ENCODE measurements at regions not wholly inside any gene's neighbourhood (a gene's known extent, or its start where the extent isn't known, plus 50 kb on each side); places are given as distances from the start of the nearest gene placed in this dataset.
"Not testable (repeated sequence)": the region's sequence is repeated elsewhere in the genome, so short reads cannot be mapped to it uniquely, and the experiment has no call there.

DNA sequence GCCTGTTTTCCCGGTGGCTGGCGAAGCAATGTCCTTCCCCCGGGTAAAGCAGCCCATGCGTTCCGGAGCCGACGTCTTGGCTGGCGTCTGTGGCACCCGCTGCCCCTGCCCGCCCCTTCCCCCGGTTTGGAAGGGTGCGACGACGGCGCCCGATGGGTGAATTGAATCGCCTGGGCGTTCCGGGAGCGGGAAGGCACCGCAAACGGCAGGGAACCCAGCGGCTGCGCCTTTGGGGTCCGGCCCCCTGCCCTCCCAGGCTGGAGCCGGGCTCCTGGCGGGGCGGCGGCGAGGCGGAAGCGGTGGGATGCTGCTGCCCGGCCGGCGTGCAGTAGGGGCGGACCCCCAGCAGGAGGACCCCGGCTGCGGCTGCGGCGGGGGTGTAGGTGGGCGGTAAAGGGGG lies 123.6 kb upstream of the RHOU start:
- DNase-seq: not testable (repeated sequence)

DNA sequence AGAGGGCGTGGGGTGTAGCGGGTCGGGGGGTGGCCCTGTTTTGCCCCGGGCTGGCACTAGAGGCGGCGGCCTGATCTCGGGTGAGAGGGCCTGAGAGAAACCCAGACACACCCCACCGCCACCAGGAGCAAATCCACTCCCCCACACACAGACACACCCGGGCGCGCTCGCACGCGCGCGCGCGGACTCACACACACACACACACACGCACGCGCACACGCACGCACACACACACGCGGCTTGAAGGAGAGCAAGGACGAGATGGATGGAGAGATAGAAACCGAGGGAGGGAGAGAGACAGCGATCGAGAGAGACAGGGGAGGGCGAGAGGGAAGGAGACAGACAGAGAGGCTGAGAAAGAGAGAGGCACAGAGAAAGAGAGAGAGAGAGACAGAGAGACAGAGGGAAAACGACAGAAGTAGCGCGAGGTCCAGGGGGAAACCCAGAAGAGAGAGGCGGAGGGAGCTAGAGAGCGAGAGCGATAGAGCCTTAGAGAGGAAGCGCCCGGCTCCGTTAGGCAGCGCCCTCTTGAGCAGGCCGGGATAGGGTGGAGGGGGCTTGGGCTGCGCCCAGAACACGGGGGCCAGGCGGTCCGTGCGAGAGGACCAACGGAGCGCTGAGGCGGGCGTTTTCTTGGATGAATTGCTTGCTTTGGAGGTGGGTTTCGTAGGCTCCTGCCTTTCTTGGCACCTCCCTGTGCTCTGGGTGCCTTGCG lies 113.1 kb upstream of the RHOU start:
- not testable (repeated sequence) for DNase-seq

- DNase-seq: not testable (repeated sequence)
Measured at GRCh38 chr1:228626481-228626880, 108.8 kb upstream of the RHOU start.

DNA sequence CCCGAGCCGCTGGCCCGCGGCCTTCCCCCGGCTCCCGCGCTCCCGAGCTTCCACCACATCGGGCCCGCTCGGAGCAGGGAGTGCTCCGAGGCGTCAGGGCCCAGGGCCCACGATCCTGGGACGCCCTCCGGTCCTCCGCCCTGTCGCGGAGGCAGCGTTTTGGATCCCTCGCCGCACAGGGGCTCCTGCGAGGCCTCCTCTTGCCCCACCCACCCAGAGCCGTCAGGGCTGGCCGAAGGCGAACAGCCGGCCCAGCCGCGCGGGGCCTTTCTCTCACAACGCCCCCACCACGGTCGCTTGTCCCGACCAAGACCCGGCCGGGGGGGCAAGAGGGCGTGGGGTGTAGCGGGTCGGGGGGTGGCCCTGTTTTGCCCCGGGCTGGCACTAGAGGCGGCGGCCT lies 102.4 kb upstream of the RHOU start:
- not testable (repeated sequence) for DNase-seq

- DNase-seq: peak; percentile 35
Measured at GRCh38 chr1:228635304-228635703, 100.0 kb upstream of the RHOU start.

- not testable (repeated sequence) for DNase-seq
Measured at GRCh38 chr1:228637529-228637928, 97.8 kb upstream of the RHOU start.

DNA sequence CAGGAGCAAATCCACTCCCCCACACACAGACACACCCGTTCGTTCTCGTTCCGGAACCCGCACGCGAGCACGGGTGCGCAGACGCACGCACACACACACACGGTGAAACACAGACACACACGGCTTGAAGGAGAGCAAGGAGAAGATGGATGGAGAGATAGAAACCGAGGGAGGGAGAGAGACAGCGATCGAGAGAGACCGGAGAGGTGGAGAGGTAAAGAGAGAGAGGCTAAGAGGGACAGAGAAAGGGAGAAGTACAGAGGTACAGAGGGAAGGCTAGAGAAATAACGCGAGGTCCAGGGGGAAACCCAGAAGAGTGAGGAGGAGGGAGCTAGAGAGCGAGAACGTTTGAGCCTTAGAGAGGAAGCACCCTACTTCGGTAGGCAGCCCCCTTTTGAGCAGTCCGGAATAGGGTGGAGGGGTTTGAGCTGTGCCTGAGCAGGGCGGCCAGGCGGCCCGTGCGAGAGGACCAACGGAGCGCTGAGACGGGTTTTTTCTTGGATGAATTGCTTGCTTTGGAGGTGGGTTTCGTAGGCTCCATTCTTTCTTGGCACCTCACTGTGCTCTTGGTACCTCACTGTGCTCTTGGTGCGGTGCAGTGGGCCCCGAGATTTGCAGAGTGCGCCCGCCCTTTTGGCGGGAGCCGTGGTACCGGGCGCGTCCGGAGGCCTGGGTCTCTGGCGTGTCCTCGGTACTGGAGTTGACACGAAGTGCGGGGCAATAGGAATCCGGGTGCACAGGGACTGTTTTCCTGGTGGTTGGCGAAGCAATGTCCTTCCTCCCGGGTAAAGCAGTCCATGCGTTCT lies 88.4 kb upstream of the RHOU start:
- no peak for DNase-seq

DNA sequence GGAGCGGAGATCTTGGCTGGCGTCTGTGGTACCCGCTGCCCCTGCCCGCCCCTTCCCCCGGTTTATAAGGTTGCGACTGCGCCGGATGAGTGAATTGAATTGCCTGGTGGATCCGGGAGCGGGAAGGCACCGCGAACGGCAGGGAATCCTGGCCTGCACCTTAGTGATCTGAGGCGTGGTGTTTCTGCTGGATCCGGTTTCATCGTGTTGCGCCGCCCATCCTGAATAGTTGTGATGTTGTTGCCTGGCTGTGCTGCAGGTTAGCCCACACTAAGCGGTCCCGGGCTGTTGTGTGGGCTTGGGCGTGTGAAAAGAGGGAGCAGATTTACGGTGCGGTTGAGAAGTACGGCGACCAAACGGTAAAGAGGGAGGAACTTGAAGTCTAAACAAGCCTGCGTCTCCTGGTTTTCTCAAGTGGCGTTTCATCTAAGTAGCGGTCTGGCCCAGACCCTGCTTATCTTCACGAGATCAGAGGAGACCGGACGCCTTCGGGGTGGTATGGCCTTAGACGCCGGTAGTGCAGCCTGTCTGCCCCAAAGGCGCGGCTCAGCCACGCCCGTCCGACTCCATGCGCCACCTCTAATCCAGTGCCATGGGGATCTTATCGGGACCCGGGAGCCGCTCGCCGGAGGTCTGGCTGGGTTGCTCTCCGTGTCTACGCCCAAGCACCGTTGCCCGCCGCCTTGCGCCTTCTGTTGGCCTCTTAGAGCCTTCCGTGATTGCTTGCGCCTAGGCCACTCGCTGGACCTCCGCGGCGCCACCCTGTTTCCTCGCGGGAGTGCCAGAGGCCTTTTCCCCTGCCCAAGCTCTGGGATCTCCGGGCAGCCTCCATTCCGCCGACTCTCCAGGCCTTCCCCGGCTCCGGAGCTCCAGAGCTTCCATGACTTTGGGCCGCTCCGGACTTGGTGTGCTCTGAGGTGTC lies 87.5 kb upstream of the RHOU start:
- DNase-seq: no peak

- no peak for DNase-seq
Measured at GRCh38 chr1:228648647-228649383, 86.5 kb upstream of the RHOU start.

DNA sequence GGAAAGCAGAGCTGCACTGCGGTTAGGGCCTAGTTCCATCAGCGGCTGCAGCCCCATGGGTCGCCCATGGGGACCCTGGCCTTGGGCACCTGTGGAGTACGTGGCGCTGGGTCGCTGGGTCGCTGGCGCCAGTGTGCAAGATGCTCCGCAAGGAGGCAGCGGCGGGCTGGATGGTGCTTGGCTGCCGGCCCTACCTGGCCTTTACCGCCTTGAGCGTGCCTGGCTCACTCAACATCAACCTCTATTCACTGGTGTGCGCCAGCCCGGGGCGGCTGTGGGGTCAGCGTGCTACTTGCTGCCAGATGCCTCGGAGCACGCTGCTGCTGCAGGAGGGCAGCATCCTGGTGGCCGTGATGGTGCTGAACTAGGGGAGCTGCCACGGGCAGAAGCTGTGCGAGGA lies 85.1 kb upstream of the RHOU start:
- DNase-seq: no peak

DNA sequence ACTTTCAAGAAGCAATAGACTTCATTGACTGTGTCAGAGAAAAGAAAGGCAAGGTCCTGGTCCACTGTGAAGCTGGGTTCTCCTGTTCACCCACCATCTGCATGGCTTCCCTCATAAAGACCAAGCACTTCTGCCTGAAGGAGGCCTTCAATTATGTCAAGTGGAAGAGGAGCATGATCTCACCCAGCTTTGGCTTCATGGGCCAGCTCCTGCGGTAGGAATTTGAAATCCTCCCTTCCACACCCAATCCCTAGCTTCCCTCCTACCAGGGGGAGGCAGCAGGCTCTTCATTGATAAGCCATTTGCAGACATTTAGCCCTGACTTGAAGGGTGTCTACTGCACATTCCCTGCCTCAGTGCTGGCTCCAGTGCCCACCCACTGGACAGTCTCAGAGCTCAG lies 84.3 kb upstream of the RHOU start:
- no peak for DNase-seq

DNA sequence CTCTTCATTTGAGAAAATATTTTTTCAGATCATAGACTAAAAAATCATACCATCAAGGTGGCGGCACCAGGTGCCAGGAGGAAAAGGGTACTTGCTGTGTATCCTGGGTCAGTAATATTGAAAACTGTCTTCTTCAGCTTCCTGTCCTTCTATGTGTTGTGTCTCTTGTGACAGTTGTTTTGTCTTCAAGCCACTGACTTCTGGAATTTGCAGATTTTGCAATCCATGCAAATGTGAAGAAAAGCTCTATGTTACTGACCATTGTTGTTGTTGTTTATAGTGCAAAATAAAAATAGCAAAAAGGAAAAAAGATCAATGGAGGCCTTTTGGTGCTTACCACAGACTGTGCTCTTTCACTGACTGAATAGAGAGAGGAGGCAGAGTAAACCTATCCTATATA lies 83.2 kb upstream of the RHOU start:
- no peak for DNase-seq

- DNase-seq: not testable (repeated sequence)
Measured at GRCh38 chr1:228653057-228653456, 82.2 kb upstream of the RHOU start.

DNA sequence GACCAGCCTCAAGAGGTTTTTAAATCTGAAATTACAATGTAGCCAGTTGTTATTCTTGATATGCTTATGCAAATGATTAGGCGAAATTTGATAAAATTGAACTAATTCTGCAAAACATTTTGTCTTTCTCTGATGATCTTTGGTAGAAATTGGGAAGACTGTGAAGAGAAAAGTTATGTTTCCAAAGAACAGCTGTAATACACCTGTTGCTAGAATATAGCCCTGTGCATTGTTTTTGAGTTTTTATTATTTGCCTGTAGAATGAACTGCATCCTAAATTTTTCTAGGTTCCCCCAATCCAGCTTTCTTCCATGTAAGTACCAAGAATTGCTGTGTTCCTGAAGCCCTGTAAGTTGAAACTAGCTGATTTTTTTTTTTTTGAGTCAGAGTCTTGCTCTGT lies 81.5 kb upstream of the RHOU start:
- DNase-seq: no peak

GRCh38 chr1:228655796-228656394 lies 79.4 kb upstream of the RHOU start:
- no peak for DNase-seq

GRCh38 chr1:228662007-228662689 lies 73.1 kb upstream of the RHOU start:
- not testable (repeated sequence) for DNase-seq

DNA sequence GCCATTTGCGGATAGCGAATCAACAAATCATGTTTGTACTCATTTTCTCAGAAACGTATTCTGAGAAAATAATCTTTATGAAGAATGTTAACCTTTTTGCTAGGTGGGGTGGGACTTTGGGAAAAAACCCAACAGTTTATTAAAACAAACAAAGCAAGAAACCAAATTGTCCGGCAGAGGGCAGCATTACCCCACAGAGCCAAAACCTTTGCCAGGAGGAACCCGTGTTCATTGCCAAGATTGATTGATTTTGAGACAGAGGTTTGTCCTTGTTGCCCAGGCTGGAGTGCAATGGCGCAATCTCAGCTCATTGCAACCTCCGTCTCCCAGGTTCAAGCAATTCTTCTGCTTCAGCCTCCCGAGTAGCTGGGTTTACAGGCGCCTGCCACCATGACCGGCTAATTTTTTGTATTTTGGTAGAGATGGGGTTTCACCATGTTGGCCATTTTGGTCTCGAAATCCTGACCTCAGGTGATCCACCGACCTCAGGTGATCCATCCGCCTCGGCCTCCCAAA lies 70.8 kb upstream of the RHOU start:
- DNase-seq: peak; percentile 76

DNA sequence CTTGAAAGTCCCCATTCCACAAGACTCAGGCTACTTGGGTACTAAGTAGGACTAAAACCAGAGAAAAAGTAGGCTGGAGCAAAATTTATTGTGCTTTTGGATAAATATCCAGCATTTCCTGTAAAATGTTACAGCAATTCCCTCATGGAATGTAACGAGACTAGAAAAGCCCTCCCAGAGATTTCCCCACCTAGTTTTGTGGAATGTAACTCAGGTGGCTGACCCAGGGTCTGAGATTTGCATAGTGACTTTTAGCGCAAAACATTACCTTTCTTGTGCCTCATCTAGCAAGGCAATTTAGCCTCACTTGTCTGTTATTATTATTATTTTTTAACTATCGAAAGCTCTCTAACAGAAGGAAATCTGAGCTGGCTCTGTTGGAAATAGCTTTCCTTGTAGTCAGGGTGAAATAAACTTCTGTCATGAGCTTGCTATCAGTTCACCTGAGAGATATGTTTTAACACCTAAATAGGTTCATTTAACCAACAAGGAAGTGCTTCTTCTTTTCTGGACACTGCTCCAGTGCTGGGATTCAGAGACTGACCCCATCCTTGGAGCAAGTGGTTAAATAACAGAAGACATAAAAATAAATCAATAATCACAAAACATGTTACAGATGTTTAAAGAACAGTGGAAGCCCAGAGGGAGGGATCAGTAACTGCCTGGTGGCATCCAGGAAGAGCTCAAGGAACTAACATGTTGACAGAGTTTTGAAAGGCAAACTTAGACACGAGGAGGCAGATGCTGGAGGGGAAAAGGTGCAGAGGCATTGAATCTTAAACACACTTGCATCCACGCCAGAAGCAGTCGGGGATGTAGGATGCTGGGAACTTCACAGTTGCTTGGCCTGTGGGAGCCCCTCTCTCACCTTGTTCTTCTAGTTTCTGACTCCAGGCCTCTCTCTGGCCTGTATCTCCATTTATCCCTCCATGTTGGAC lies 68.3 kb upstream of the RHOU start:
- DNase-seq: no peak

GRCh38 chr1:228668553-228669241 lies 66.6 kb upstream of the RHOU start:
- no peak for DNase-seq

- no peak for DNase-seq
Measured at GRCh38 chr1:228669242-228669585, 66.1 kb upstream of the RHOU start.

Data from activated T-cell treated with anti-CD3 and anti-CD28 coated beads for 4 hours (primary cell).